Ishikawa (cell line): ENCODE measurements at regions not wholly inside any gene's neighbourhood (a gene's known extent, or its start where the extent isn't known, plus 50 kb on each side); places are given as distances from the start of the nearest gene placed in this dataset.

Experiments used
- CEBPB ChIP-seq: IDR thresholded peaks from 2 replicates; pipeline ENCODE4 v1.6.1; 2012
- CREB1 ChIP-seq: IDR thresholded peaks from 2 replicates; pipeline ENCODE4 v1.6.1; 2012; ENCODE audit warnings: low read depth
- EGR1 ChIP-seq: IDR thresholded peaks from 2 replicates; pipeline ENCODE4 v1.6.1; 2012
- EP300 ChIP-seq: IDR thresholded peaks from 2 replicates; pipeline ENCODE4 v1.6.1; 2012; ENCODE audit warnings: borderline replicate concordance
- FOXM1 ChIP-seq: IDR thresholded peaks from 2 replicates; pipeline ENCODE4 v1.6.1; 2012; ENCODE audit warnings: low read depth, borderline replicate concordance
- NFIC ChIP-seq: IDR thresholded peaks from 2 replicates; pipeline ENCODE4 v1.6.1; 2012
- RAD21 ChIP-seq: IDR thresholded peaks from 2 replicates; pipeline ENCODE4 v1.6.1; 2012; ENCODE audit warnings: low read depth
- TAF1 ChIP-seq: IDR thresholded peaks from 2 replicates; pipeline ENCODE4 v1.6.1; 2012; ENCODE audit warnings: low read depth, mild to moderate bottlenecking
- TCF12 ChIP-seq: IDR thresholded peaks from 2 replicates; pipeline ENCODE4 v1.6.1; 2012; ENCODE audit warnings: low read depth
- TEAD4 ChIP-seq: IDR thresholded peaks from 2 replicates; pipeline ENCODE4 v1.6.1; 2012
- YY1 ChIP-seq: IDR thresholded peaks from 2 replicates; pipeline ENCODE4 v1.6.1; 2012; ENCODE audit warnings: low read depth
- ZBTB7A ChIP-seq: IDR thresholded peaks from 2 replicates; pipeline ENCODE4 v1.6.1; 2012; ENCODE audit warnings: low read depth
- TF ChIP-seq, protein P1 (sequence below): IDR thresholded peaks from 2 replicates; pipeline ENCODE4 v1.6.1; 2012
- TF ChIP-seq, protein P2 (sequence below): IDR thresholded peaks from 2 replicates; pipeline ENCODE4 v1.6.1; 2012
- TF ChIP-seq, protein P3 (sequence below): IDR thresholded peaks from 2 replicates; pipeline ENCODE4 v1.6.1; 2012; ENCODE audit warnings: low read depth, mild to moderate bottlenecking

DNA sequence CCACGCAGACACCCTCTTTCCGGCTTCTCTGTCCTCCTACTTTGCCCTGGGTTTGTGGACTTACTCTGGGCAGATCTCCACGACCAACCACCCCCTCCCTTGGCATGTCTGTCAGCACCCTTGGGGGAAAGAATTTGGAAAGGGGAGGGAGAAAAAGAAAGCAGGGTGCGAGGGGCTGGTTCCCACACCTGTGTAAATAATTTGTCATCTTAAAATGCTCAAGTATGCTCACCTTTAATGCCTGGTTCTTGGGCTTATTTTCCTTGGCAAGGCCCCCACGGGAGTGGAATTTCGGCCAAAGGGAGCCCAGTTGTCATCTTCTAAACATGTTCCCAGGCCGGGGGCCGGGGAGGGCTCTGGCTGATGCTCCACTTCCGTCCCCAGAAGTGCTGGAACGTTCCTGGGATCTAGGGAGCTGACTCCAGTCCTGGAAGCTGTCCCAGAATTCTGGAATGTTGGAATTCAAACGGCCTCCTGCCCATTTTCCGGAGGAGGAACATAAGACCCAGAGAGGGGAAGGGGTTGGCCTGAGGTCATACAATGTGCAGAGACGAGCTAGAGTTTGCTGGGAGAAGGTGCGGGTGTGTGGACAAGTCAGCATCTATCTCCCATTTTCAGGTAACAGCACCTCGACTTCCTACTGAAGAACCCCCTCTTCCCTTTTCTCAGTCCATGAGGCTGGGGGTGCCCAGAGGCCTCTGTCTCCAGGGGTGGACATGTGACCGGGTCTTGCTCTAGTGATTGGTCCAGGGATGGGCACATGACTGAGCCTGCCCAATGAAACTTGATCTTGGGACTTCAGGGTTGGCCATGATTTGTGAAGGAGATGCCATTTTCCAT lies 122.3 kb downstream of the CEBPB start:
- TF ChIP-seq, protein P1, sequence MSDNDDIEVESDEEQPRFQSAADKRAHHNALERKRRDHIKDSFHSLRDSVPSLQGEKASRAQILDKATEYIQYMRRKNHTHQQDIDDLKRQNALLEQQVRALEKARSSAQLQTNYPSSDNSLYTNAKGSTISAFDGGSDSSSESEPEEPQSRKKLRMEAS, result no peak
- no peak for TF ChIP-seq EP300
- no peak for TF ChIP-seq EGR1
- no peak for TF ChIP-seq CREB1
- no peak for TF ChIP-seq ZBTB7A
- no peak for TF ChIP-seq YY1
- TF ChIP-seq FOXM1, result no peak
- no peak for TF ChIP-seq RAD21
- TF ChIP-seq TCF12, result peak; percentile 22; the same call in 1 of the 2 replicates
- no peak for TF ChIP-seq CEBPB
- no peak for TF ChIP-seq TAF1
- TF ChIP-seq, protein P2, sequence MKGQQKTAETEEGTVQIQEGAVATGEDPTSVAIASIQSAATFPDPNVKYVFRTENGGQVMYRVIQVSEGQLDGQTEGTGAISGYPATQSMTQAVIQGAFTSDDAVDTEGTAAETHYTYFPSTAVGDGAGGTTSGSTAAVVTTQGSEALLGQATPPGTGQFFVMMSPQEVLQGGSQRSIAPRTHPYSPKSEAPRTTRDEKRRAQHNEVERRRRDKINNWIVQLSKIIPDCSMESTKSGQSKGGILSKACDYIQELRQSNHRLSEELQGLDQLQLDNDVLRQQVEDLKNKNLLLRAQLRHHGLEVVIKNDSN, result peak; percentile 95
- peak; percentile 14; the same call in 1 of the 2 replicates for TF ChIP-seq NFIC
- TF ChIP-seq, protein P3, sequence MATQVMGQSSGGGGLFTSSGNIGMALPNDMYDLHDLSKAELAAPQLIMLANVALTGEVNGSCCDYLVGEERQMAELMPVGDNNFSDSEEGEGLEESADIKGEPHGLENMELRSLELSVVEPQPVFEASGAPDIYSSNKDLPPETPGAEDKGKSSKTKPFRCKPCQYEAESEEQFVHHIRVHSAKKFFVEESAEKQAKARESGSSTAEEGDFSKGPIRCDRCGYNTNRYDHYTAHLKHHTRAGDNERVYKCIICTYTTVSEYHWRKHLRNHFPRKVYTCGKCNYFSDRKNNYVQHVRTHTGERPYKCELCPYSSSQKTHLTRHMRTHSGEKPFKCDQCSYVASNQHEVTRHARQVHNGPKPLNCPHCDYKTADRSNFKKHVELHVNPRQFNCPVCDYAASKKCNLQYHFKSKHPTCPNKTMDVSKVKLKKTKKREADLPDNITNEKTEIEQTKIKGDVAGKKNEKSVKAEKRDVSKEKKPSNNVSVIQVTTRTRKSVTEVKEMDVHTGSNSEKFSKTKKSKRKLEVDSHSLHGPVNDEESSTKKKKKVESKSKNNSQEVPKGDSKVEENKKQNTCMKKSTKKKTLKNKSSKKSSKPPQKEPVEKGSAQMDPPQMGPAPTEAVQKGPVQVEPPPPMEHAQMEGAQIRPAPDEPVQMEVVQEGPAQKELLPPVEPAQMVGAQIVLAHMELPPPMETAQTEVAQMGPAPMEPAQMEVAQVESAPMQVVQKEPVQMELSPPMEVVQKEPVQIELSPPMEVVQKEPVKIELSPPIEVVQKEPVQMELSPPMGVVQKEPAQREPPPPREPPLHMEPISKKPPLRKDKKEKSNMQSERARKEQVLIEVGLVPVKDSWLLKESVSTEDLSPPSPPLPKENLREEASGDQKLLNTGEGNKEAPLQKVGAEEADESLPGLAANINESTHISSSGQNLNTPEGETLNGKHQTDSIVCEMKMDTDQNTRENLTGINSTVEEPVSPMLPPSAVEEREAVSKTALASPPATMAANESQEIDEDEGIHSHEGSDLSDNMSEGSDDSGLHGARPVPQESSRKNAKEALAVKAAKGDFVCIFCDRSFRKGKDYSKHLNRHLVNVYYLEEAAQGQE, result no peak
- TF ChIP-seq TEAD4, result peak; percentile 27; the same call in 1 of the 2 replicates

DNA sequence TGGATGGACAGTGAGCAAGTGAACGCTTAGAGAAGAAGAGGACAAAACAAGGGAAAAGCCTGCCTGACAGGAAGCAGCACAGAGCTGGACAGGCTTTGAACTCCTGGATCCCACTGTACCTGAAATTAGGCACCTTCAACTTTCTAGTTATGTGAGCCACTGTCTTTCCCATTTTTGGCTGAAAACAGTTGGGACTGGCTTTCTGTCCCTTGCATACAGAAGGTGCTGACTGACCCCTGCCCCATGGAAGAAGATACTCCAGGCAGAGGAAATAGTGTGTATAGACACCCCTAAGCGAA lies 122.8 kb downstream of the CEBPB start:
- TF ChIP-seq, protein P1, result no peak
- TF ChIP-seq NFIC (no peak), TEAD4 (no peak), EP300 (no peak)

DNA sequence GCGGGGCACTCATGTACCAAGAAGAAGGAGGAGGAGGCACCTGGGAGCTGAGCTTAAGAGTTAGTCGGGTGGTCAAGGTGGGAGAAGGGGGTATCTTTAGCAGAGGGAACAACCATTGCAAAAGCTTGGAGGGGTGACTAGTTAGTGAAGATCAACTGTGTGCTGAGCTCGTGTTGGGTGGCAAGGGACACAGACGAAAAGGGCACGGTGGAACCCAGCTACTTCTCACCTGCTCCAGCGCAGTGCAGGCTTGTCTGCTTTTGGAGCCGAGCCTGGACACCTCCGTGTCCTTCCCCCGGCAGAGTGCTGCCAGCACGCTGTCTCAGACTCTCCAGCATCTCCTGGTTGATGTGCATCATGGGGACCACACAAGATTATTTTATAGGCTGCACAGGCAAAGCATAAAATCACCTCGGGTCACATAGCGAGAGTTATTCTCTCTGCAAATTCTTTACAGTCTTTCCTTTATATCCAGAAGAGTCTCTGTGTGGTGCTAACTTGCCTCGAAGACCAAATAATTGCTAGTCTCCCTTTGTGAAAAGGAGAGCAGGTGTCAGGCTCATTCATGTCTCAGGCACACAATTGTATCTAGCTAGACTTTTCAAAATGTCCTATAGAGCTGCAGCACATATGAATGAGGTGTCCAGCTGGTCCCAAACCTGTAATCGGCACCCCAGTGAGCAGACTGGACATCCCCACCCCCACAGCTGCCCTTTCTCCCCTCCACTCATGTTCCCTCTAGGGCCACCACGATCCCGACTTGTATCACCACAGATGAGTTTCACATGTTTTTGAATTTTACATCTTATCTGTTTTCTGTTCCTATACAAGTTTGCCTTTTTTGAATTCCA lies 123.4 kb downstream of the CEBPB start:
- TF ChIP-seq, protein P2, result no peak
- no peak for TF ChIP-seq FOXM1
- no peak for TF ChIP-seq TCF12
- no peak for TF ChIP-seq RAD21
- TF ChIP-seq YY1, result no peak
- no peak for TF ChIP-seq CEBPB
- no peak for TF ChIP-seq NFIC
- no peak for TF ChIP-seq EGR1
- TF ChIP-seq TEAD4, result no peak
- TF ChIP-seq CREB1, result no peak

DNA sequence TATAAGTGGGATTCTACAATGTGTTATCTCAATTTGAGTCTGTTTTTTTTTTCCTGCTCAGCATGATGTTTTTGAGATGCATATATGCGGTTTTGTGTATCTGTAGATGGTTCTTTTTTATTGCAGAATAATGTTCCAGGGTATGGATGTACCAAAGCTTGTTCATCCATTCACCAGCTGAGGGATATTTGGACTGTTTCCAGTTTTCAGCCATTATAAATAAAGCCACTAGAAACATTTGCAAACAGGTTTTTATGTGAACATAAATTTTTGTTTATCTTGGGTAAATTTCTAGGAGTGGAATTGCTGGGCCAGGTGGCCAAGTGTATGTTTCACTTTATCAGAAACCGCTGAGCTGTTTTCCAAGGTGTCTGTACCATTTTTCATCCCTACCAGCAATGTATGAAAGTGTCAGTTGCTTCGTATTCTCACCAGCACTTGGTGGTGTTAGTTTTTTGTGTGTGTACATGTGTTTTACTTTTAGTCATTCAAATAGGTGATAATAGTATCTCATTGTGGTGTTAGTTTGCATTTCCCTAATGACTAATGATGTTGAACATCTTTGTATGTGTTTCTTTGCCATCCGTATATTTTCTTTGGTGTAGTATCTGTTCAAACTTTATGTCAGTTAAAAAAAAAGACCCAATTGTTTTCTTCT lies 124.2 kb downstream of the CEBPB start:
- no peak for TF ChIP-seq TCF12
- TF ChIP-seq TEAD4, result no peak
- no peak for TF ChIP-seq CEBPB
- TF ChIP-seq, protein P1, result no peak
- TF ChIP-seq, protein P2, result no peak
- no peak for TF ChIP-seq NFIC
- no peak for TF ChIP-seq EGR1
- TF ChIP-seq RAD21, result no peak
- TF ChIP-seq EP300, result no peak
- TF ChIP-seq CREB1, result no peak
- TF ChIP-seq TAF1, result no peak
- TF ChIP-seq YY1, result no peak
- no peak for TF ChIP-seq ZBTB7A
- TF ChIP-seq, protein P3, result no peak
